ENCODE measurements at regions not wholly inside any gene's neighbourhood (a gene's known extent, or its start where the extent isn't known, plus 50 kb on each side); places are given as distances from the start of the nearest gene placed in this dataset.

GRCh38 chr18:78309924-78310323 is 669.7 kb upstream of the SALL3 start:
- ATAC-seq = no peak
- TF ChIP-seq BACH2 (CRISPR knock-in tag; IDR thresholded peaks at IDR 0.05; ENCODE audit: borderline replicate concordance) (no peak), ARNTL (CRISPR knock-in tag; IDR thresholded peaks at IDR 0.05; ENCODE audit: borderline replicate concordance, low read depth) (no peak), ZNF565 (CRISPR knock-in tag; conservative IDR thresholded peaks at IDR 0.05; ENCODE audit: low read depth) (no peak), TCF4 (CRISPR knock-in tag; IDR thresholded peaks at IDR 0.05; ENCODE audit: borderline replicate concordance) (no peak), ESRRG (CRISPR knock-in tag; IDR thresholded peaks at IDR 0.05) (no peak), RARB (CRISPR knock-in tag; IDR thresholded peaks at IDR 0.05) (no peak), ZFP30 (CRISPR knock-in tag; IDR thresholded peaks at IDR 0.05) (no peak), SNAI2 (CRISPR knock-in tag; IDR thresholded peaks at IDR 0.05) (no peak), CSDC2 (CRISPR knock-in tag; IDR thresholded peaks at IDR 0.05) (no peak), ZFP3 (CRISPR knock-in tag; IDR thresholded peaks at IDR 0.05) (no peak), ZNF8 (CRISPR knock-in tag; IDR thresholded peaks at IDR 0.05) (no peak), TOX (CRISPR knock-in tag; IDR thresholded peaks at IDR 0.05; ENCODE audit: borderline replicate concordance) (no peak), POU6F1 (CRISPR knock-in tag; IDR thresholded peaks at IDR 0.05; ENCODE audit: borderline replicate concordance, low read depth) (no peak), ISL1 (CRISPR knock-in tag; IDR thresholded peaks at IDR 0.05) (no peak), PPARA (CRISPR knock-in tag; IDR thresholded peaks at IDR 0.05; ENCODE audit: borderline replicate concordance) (no peak), CSRNP3 (CRISPR knock-in tag; IDR thresholded peaks at IDR 0.05) (no peak)
- TF ChIP-seq, protein P1, sequence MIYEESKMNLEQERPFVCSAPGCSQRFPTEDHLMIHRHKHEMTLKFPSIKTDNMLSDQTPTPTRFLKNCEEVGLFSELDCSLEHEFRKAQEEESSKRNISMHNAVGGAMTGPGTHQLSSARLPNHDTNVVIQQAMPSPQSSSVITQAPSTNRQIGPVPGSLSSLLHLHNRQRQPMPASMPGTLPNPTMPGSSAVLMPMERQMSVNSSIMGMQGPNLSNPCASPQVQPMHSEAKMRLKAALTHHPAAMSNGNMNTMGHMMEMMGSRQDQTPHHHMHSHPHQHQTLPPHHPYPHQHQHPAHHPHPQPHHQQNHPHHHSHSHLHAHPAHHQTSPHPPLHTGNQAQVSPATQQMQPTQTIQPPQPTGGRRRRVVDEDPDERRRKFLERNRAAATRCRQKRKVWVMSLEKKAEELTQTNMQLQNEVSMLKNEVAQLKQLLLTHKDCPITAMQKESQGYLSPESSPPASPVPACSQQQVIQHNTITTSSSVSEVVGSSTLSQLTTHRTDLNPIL (CRISPR knock-in tag; IDR thresholded peaks at IDR 0.05; ENCODE audit: low read depth) = no peak
- TF ChIP-seq, protein P2, sequence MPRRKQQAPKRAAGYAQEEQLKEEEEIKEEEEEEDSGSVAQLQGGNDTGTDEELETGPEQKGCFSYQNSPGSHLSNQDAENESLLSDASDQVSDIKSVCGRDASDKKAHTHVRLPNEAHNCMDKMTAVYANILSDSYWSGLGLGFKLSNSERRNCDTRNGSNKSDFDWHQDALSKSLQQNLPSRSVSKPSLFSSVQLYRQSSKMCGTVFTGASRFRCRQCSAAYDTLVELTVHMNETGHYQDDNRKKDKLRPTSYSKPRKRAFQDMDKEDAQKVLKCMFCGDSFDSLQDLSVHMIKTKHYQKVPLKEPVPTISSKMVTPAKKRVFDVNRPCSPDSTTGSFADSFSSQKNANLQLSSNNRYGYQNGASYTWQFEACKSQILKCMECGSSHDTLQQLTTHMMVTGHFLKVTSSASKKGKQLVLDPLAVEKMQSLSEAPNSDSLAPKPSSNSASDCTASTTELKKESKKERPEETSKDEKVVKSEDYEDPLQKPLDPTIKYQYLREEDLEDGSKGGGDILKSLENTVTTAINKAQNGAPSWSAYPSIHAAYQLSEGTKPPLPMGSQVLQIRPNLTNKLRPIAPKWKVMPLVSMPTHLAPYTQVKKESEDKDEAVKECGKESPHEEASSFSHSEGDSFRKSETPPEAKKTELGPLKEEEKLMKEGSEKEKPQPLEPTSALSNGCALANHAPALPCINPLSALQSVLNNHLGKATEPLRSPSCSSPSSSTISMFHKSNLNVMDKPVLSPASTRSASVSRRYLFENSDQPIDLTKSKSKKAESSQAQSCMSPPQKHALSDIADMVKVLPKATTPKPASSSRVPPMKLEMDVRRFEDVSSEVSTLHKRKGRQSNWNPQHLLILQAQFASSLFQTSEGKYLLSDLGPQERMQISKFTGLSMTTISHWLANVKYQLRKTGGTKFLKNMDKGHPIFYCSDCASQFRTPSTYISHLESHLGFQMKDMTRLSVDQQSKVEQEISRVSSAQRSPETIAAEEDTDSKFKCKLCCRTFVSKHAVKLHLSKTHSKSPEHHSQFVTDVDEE (CRISPR knock-in tag; IDR thresholded peaks at IDR 0.05) = no peak

GRCh38 chr18:78319264-78319663 is 660.4 kb upstream of the SALL3 start:
- TF ChIP-seq ZC3H10 (CRISPR knock-in tag; IDR thresholded peaks at IDR 0.05) = no peak
- TF ChIP-seq ZFP3 (CRISPR knock-in tag; IDR thresholded peaks at IDR 0.05) = no peak
- TF ChIP-seq TCF4 (CRISPR knock-in tag; IDR thresholded peaks at IDR 0.05; ENCODE audit: borderline replicate concordance) = no peak
- no peak for TF ChIP-seq RARB (CRISPR knock-in tag; IDR thresholded peaks at IDR 0.05)
- TF ChIP-seq, protein P3, sequence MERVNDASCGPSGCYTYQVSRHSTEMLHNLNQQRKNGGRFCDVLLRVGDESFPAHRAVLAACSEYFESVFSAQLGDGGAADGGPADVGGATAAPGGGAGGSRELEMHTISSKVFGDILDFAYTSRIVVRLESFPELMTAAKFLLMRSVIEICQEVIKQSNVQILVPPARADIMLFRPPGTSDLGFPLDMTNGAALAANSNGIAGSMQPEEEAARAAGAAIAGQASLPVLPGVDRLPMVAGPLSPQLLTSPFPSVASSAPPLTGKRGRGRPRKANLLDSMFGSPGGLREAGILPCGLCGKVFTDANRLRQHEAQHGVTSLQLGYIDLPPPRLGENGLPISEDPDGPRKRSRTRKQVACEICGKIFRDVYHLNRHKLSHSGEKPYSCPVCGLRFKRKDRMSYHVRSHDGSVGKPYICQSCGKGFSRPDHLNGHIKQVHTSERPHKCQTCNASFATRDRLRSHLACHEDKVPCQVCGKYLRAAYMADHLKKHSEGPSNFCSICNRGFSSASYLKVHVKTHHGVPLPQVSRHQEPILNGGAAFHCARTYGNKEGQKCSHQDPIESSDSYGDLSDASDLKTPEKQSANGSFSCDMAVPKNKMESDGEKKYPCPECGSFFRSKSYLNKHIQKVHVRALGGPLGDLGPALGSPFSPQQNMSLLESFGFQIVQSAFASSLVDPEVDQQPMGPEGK (CRISPR knock-in tag; IDR thresholded peaks at IDR 0.05; ENCODE audit: borderline replicate concordance) = no peak
- TF ChIP-seq OSR1 (CRISPR knock-in tag; IDR thresholded peaks at IDR 0.05) = no peak
- TF ChIP-seq, protein P2 (CRISPR knock-in tag; IDR thresholded peaks at IDR 0.05) = no peak
- no peak for TF ChIP-seq ZFP30 (CRISPR knock-in tag; IDR thresholded peaks at IDR 0.05)
- no peak for TF ChIP-seq CSRNP3 (CRISPR knock-in tag; IDR thresholded peaks at IDR 0.05)
- TF ChIP-seq ISL1 (CRISPR knock-in tag; IDR thresholded peaks at IDR 0.05) = no peak
- TF ChIP-seq BACH2 (CRISPR knock-in tag; IDR thresholded peaks at IDR 0.05; ENCODE audit: borderline replicate concordance) = no peak
- no peak for TF ChIP-seq ZNF8 (CRISPR knock-in tag; IDR thresholded peaks at IDR 0.05)
- no peak for TF ChIP-seq ARNTL (CRISPR knock-in tag; IDR thresholded peaks at IDR 0.05; ENCODE audit: borderline replicate concordance, low read depth)
- TF ChIP-seq TOX (CRISPR knock-in tag; IDR thresholded peaks at IDR 0.05; ENCODE audit: borderline replicate concordance) = no peak
- TF ChIP-seq, protein P1 (CRISPR knock-in tag; IDR thresholded peaks at IDR 0.05; ENCODE audit: low read depth) = no peak
- no peak for TF ChIP-seq GLIS3 (CRISPR knock-in tag; IDR thresholded peaks at IDR 0.05)
- ATAC-seq = no peak
